Endodermal cell (in vitro differentiated cells): ENCODE measurements at regions not wholly inside any gene's neighbourhood (a gene's known extent, or its start where the extent isn't known, plus 50 kb on each side); places are given as distances from the start of the nearest gene placed in this dataset.

Experiments
- DNase-seq: peaks from one replicate; pipeline ENCODE4 v3.0.0-alpha.2; 2017
- H3K27ac ChIP-seq: 2 replicates; pipeline ENCODE4 v1.5.1; 2013; ENCODE audit warnings: mild to moderate bottlenecking, low read depth, low read length, moderate library complexity
- H3K27me3 ChIP-seq: 2 replicates; pipeline ENCODE4 v1.6.1; 2013; ENCODE audit warnings: mild to moderate bottlenecking, low read length, moderate library complexity; ENCODE audit not compliant: insufficient read depth, control insufficient read depth, poor library complexity, severe bottlenecking
- H3K36me3 ChIP-seq: 2 replicates; pipeline ENCODE4 v1.7.0; 2013; ENCODE audit warnings: mild to moderate bottlenecking, low read length, moderate library complexity; ENCODE audit not compliant: control insufficient read depth, insufficient read depth
- H3K4me1 ChIP-seq: one replicate; pipeline ENCODE4 v1.7.0; 2013; ENCODE audit warnings: low read length; ENCODE audit not compliant: control insufficient read depth, insufficient read depth
- H3K4me3 ChIP-seq: 2 replicates; pipeline ENCODE4 v1.5.1; 2013; ENCODE audit warnings: mild to moderate bottlenecking, low read length, moderate library complexity
- H3K9ac ChIP-seq: 2 replicates; pipeline ENCODE4 v1.6.1; 2013; ENCODE audit warnings: mild to moderate bottlenecking, low read length, moderate library complexity; ENCODE audit not compliant: poor library complexity, severe bottlenecking; ENCODE audit errors: extremely low read depth
- H3K9me3 ChIP-seq: 2 replicates; pipeline ENCODE4 v1.6.1; 2013; ENCODE audit warnings: mild to moderate bottlenecking, low read length, moderate library complexity; ENCODE audit not compliant: control insufficient read depth
- H3K27ac Mint-ChIP-seq: 2 replicates; pipeline ENCODE4 v1.8.0; 2020; ENCODE audit warnings: mixed read lengths
- H3K27me3 Mint-ChIP-seq: 2 replicates; pipeline ENCODE4 v1.8.0; 2021; ENCODE audit warnings: mild to moderate bottlenecking, mixed read lengths; ENCODE audit not compliant: insufficient read depth
- H3K36me3 Mint-ChIP-seq: 2 replicates; pipeline ENCODE4 v1.8.0; 2020; ENCODE audit warnings: low read depth, mixed read lengths
- H3K4me1 Mint-ChIP-seq: 2 replicates; pipeline ENCODE4 v1.8.0; 2020; ENCODE audit warnings: mixed read lengths
- H3K4me3 Mint-ChIP-seq: 2 replicates; pipeline ENCODE4 v1.8.0; 2020; ENCODE audit warnings: mild to moderate bottlenecking, moderate library complexity, mixed read lengths
- H3K9me3 Mint-ChIP-seq: 2 replicates; pipeline ENCODE4 v1.8.0; 2020; ENCODE audit warnings: mild to moderate bottlenecking, mixed read lengths
- WGBS, 2 experiments: methylation state at CpG; one replicate each; pipeline versions ENCODE4 v1.1.5 to v1.1.7; 2013; ENCODE audit warnings: missing lambda C conversion rate in 2 of 2, mixed read lengths in 1 of 2; ENCODE audit not compliant: insufficient coverage in 1 of 2, insufficient read length in 1 of 2; 5-methylcytosine and 5-hydroxymethylcytosine counted together
- TF ChIP-seq, protein P1 (sequence below): fragments of 200-600 bp; sonication (generic); conservative IDR thresholded peaks from 2 replicates; pipeline ENCODE4 v1.5.0; 2021; ENCODE audit warnings: antibody characterized with exemption, mild to moderate bottlenecking

DNA sequence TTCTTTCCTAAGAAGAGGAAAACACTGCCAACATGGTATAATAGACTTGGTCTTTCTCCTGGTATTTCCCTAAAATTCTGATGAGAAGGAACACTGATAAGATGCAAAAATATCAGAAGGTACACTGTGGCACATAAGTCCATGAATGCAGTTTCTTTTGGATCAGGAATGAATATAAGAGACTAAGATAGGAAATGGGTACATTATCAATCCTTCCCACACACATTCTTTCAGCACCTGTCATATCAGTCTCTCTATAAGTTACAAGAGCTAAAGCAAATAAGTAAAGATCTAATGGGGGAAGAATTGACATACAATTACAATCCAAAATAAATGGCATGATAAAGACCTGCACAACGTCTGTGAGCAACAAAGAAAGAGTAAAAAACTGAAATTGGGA lies 1101.0 kb downstream of the ROBO2 start:
- H3K27me3 Mint-ChIP-seq = no peaks in the 10 kb centered on the region
- WGBS, 2 experiments = 89 to 100% methylated on average over 1 of the region's 1 CpG
- H3K9me3 Mint-ChIP-seq = peaks cover 1% of the 10 kb centered on the region
- TF ChIP-seq, protein P1, sequence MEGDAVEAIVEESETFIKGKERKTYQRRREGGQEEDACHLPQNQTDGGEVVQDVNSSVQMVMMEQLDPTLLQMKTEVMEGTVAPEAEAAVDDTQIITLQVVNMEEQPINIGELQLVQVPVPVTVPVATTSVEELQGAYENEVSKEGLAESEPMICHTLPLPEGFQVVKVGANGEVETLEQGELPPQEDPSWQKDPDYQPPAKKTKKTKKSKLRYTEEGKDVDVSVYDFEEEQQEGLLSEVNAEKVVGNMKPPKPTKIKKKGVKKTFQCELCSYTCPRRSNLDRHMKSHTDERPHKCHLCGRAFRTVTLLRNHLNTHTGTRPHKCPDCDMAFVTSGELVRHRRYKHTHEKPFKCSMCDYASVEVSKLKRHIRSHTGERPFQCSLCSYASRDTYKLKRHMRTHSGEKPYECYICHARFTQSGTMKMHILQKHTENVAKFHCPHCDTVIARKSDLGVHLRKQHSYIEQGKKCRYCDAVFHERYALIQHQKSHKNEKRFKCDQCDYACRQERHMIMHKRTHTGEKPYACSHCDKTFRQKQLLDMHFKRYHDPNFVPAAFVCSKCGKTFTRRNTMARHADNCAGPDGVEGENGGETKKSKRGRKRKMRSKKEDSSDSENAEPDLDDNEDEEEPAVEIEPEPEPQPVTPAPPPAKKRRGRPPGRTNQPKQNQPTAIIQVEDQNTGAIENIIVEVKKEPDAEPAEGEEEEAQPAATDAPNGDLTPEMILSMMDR = no peak
- Histone ChIP-seq H3K4me1 (no peaks in the 10 kb centered on the region), H3K36me3 (no peaks in the 10 kb centered on the region), H3K9me3 (no peaks in the 10 kb centered on the region), H3K27ac (no peak overlapping the region), H3K27me3 (no peaks in the 10 kb centered on the region), H3K4me3 (no peak overlapping the region), H3K9ac (no peak overlapping the region)
- H3K27ac Mint-ChIP-seq = no peak overlapping the region
- DNase-seq = no peak
- no peak overlapping the region for H3K4me3 Mint-ChIP-seq
- H3K36me3 Mint-ChIP-seq = no peaks in the 10 kb centered on the region
- no peaks in the 10 kb centered on the region for H3K4me1 Mint-ChIP-seq

DNA sequence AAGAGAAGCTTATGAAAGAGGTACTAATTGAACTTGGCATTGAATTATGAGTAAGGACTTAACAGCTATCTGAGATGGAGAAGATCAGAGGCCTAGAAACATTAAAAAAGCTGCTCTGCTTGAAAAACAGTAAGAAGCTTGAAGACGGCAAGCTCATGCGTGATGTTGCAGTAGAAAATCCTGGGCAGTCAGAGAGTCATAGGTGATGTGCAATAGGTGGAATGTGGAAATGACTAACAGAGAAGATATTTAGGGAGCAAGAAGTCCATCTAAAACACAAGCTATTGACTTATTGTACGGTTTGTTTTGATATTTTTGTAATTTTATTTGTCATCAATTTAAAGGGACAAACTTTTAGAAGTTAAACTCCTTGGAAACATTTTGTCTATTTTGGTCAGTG lies 1101.4 kb downstream of the ROBO2 start:
- Histone ChIP-seq H3K9me3 (no peaks in the 10 kb centered on the region), H3K36me3 (no peaks in the 10 kb centered on the region), H3K9ac (no peak overlapping the region), H3K4me1 (no peaks in the 10 kb centered on the region), H3K27me3 (no peaks in the 10 kb centered on the region), H3K27ac (no peak overlapping the region), H3K4me3 (no peak overlapping the region)
- no peaks in the 10 kb centered on the region for H3K4me1 Mint-ChIP-seq
- no peak for DNase-seq
- no peak overlapping the region for H3K27ac Mint-ChIP-seq
- TF ChIP-seq, protein P1 = no peak
- no peaks in the 10 kb centered on the region for H3K27me3 Mint-ChIP-seq
- no peaks in the 10 kb centered on the region for H3K36me3 Mint-ChIP-seq
- 91 to 95% methylated on average over 3 of the region's 3 CpGs for WGBS, 2 experiments
- peaks cover 1% of the 10 kb centered on the region for H3K9me3 Mint-ChIP-seq
- H3K4me3 Mint-ChIP-seq = no peak overlapping the region

DNA sequence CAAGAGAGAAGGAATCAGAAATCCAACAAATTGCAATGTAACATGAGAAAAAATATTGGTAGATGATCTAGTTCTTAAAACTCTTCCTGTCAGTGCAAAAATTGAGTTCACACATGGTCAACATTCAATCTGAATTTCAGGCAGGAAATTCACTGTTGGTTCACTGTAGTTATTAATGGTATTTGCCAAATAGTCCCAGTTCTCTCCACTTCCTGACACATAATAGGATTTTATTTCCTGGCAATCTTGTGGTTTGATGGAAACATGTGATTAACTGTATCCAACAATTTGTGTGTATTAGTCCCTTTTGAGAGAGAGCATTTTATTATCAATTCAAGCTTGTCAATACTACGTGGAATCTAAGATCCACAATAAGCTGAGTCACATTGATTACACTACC lies 1103.1 kb downstream of the ROBO2 start:
- H3K27me3 Mint-ChIP-seq = no peaks in the 10 kb centered on the region
- H3K27ac Mint-ChIP-seq = no peak overlapping the region
- DNase-seq = no peak
- H3K9me3 ChIP-seq = no peaks in the 10 kb centered on the region
- no peaks in the 10 kb centered on the region for H3K4me1 Mint-ChIP-seq
- H3K4me1 ChIP-seq = no peaks in the 10 kb centered on the region
- no peak overlapping the region for H3K4me3 Mint-ChIP-seq
- H3K27ac ChIP-seq = no peak overlapping the region
- no peaks in the 10 kb centered on the region for H3K36me3 Mint-ChIP-seq
- WGBS, 2 experiments = 83% methylated on average over 1 of the region's 1 CpG; no CpG with 5 or more reads in 1 of the 2 experiments
- H3K36me3 ChIP-seq = no peaks in the 10 kb centered on the region
- no peak overlapping the region for H3K9ac ChIP-seq
- no peak overlapping the region for H3K4me3 ChIP-seq
- TF ChIP-seq, protein P1 = no peak
- no peaks in the 10 kb centered on the region for H3K27me3 ChIP-seq
- peaks cover 5% of the 10 kb centered on the region for H3K9me3 Mint-ChIP-seq
